HUES6 (cell line): ENCODE measurements at regions not wholly inside any gene's neighbourhood (a gene's known extent, or its start where the extent isn't known, plus 50 kb on each side); places are given as distances from the start of the nearest gene placed in this dataset.

Source experiments
- H3K27ac ChIP-seq: 2 replicates; pipeline ENCODE4 v1.7.0; 2013; ENCODE audit warnings: low read depth, mild to moderate bottlenecking, low read length, inconsistent platforms
- H3K27me3 ChIP-seq: 2 replicates; pipeline ENCODE4 v1.6.1; 2013; ENCODE audit warnings: low read length; ENCODE audit not compliant: control insufficient read depth, insufficient read depth
- H3K36me3 ChIP-seq: 2 replicates; pipeline ENCODE4 v1.6.1; 2013; ENCODE audit warnings: low read length; ENCODE audit not compliant: control insufficient read depth, insufficient read depth
- H3K4me1 ChIP-seq: 2 replicates; pipeline ENCODE4 v1.6.1; 2013; ENCODE audit warnings: low read length; ENCODE audit not compliant: control insufficient read depth, insufficient read depth
- H3K4me3 ChIP-seq: 2 replicates; pipeline ENCODE4 v1.5.1; 2013; ENCODE audit warnings: low read depth, low read length
- H3K9ac ChIP-seq: one replicate; pipeline ENCODE4 v1.6.1; 2013; ENCODE audit warnings: mild to moderate bottlenecking, low read length
- H3K9me3 ChIP-seq: 2 replicates; pipeline ENCODE4 v1.6.1; 2013; ENCODE audit warnings: low read depth, low read length; ENCODE audit not compliant: control insufficient read depth, insufficient read depth

DNA sequence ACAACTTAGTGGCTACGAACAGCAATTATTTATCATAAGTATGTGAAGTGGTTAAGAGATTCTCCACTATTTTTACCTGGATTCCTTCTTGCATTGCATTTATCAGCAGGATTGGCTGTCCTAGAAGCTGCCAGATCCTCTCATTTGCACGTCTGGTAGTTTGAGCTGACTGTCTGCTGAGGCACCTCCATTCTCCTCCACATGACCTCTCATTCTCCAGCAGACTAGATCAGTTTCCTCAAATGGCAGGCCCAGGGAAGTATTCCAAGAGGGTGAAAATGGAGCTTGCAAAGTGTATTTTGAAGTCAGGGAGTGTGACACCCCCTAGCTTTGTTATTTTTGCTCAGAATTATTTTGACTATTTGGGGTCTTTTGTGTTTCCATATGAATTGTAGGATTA, 870.1 kb downstream of the CDH11 start:
- Histone ChIP-seq H3K36me3 (no peaks in the 10 kb centered on the region), H3K4me1 (no peaks in the 10 kb centered on the region), H3K9ac (no peak overlapping the region), H3K27ac (no peak overlapping the region), H3K9me3 (no peaks in the 10 kb centered on the region), H3K4me3 (no peak overlapping the region), H3K27me3 (no peaks in the 10 kb centered on the region)

DNA sequence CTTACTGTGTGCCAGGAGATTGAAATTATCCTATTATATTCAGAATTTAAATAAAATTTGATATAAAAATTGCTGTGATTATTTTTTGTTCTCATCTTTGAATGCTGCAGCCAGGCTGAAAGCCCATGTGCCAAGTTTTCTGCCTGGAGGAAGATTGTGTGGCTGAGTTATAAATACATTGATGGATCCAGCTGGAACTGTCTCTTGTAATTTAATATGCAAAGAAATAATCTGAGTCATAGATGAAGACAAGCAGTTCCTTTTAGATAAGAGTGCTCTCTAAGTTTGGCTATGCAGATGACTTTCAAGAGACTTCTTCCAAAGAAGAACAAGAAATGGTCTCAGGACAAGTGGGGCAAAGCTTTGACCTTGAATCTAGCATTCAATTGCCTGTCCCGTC, 871.0 kb downstream of the CDH11 start:
- no peaks in the 10 kb centered on the region for H3K9me3 ChIP-seq
- H3K27me3 ChIP-seq = no peaks in the 10 kb centered on the region
- H3K4me3 ChIP-seq = no peak overlapping the region
- no peaks in the 10 kb centered on the region for H3K4me1 ChIP-seq
- no peaks in the 10 kb centered on the region for H3K36me3 ChIP-seq
- H3K27ac ChIP-seq = no peak overlapping the region
- no peak overlapping the region for H3K9ac ChIP-seq

DNA sequence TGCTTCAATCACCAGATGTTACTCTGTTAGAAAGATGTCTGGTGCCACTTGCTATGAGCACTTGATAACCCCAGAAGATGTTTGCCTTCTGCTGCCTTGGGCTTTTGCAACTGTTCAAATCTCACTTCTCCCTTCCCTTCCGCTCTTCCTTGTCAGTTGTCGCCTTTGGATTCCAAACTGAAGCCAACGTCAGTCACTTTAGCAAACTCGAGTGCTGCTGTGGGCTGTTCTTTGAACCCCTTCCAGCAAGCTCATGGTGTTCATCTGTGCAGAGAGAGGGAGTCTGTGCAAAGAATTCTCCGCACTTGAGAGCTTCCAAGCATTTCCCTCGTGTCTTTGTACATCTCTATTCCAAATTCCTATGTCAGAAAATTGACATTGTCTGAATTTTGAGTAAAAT, 879.4 kb downstream of the CDH11 start:
- no peaks in the 10 kb centered on the region for H3K36me3 ChIP-seq
- H3K9ac ChIP-seq = no peak overlapping the region
- H3K4me3 ChIP-seq = no peak overlapping the region
- H3K4me1 ChIP-seq = no peaks in the 10 kb centered on the region
- no peaks in the 10 kb centered on the region for H3K27me3 ChIP-seq
- H3K9me3 ChIP-seq = peaks cover 6% of the 10 kb centered on the region; the same call in 1 of the 2 replicates
- H3K27ac ChIP-seq = no peak overlapping the region

DNA sequence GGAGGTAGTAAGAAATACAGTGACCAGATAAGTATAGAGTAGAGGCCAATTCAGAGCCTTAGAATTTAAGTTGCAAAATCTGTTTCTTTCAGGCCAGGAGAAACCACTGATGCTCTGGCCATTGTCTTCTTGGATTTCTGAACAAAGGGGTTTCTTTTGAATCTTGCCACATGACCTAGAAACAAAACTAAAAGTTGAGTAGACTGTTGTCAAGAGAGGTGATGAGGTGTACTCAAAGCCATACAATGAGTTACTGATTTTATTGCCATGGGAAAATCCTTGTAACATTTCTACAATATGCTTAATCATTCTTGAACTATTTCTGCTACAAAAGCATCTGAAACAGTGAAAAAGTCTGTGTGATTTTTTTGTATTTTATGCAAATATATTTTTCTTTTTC, 881.3 kb downstream of the CDH11 start:
- no peak overlapping the region for H3K9ac ChIP-seq
- H3K27ac ChIP-seq = no peak overlapping the region

DNA sequence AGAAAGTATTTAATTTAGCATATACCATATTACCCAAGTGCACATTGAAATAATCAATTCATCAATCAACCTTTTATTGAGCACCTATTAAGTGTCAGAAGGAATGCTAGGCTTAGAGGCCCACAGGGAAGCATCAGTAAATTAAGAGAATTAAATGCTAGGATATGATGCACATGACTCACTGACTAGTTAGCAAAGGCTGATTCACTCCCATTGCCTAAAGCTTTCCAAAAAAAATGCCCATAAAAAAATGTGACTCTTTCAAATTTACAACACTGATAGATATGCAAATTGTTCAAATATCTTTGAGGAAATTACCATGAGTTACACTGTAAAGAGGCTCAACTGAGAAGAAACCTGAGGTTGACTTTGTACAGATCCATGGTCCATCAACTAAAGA, 883.3 kb downstream of the CDH11 start:
- H3K27me3 ChIP-seq = no peaks in the 10 kb centered on the region
- no peaks in the 10 kb centered on the region for H3K36me3 ChIP-seq
- no peaks in the 10 kb centered on the region for H3K9me3 ChIP-seq
- no peak overlapping the region for H3K9ac ChIP-seq
- no peaks in the 10 kb centered on the region for H3K4me1 ChIP-seq
- H3K4me3 ChIP-seq = no peak overlapping the region
- no peak overlapping the region for H3K27ac ChIP-seq

More for the DNA sequence above, 881.3 kb downstream of the CDH11 start:
- peaks cover 6% of the 10 kb centered on the region; the same call in 1 of the 2 replicates for H3K9me3 ChIP-seq
- H3K4me1 ChIP-seq = no peaks in the 10 kb centered on the region
- no peaks in the 10 kb centered on the region for H3K27me3 ChIP-seq
- H3K4me3 ChIP-seq = no peak overlapping the region
- H3K36me3 ChIP-seq = no peaks in the 10 kb centered on the region

DNA sequence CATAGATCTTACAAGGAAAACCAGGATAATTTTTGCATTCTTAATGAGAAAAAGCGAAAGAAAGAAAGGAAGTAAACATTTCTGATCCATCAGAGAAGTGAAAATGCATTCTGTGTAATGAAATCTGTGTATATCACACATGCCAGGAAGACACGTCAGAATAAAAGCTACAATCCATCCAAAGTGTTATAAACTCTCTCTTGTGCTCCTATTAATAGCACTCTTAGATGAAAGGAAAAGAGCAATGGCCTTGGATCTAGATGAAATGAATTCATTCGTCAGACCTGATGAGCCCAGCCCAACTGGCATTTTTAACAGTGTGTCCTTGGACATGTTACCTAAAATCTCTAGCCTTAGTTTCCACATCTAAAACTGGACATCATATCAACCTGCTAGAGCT, 885.5 kb downstream of the CDH11 start:
- Histone ChIP-seq H3K27ac (no peak overlapping the region), H3K36me3 (no peaks in the 10 kb centered on the region), H3K9ac (no peak overlapping the region), H3K4me3 (no peak overlapping the region), H3K27me3 (no peaks in the 10 kb centered on the region), H3K4me1 (no peaks in the 10 kb centered on the region), H3K9me3 (no peaks in the 10 kb centered on the region)

DNA sequence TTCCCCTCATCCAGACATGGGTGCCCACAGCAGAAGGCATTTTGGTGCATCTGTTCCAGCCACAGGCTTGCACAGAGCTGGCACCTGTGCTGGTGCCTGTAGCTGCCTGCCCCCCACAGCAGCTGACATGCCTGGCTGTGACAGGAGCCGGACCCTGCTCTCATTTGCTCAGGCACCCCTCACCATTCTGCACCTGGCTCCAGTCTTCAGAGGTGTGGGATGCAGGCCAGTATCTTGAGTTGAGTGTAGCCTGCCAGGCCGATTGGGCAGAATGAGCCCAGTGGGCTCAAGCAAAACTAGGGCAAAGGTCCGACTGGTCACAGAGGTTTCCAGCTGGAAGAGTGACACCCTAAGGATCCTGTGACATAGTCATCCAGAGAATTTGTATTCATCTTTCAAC, 887.7 kb downstream of the CDH11 start:
- no peaks in the 10 kb centered on the region for H3K9me3 ChIP-seq
- no peak overlapping the region for H3K4me3 ChIP-seq
- no peaks in the 10 kb centered on the region for H3K4me1 ChIP-seq
- H3K9ac ChIP-seq = no peak overlapping the region
- H3K27ac ChIP-seq = no peak overlapping the region
- no peaks in the 10 kb centered on the region for H3K27me3 ChIP-seq
- H3K36me3 ChIP-seq = no peaks in the 10 kb centered on the region

DNA sequence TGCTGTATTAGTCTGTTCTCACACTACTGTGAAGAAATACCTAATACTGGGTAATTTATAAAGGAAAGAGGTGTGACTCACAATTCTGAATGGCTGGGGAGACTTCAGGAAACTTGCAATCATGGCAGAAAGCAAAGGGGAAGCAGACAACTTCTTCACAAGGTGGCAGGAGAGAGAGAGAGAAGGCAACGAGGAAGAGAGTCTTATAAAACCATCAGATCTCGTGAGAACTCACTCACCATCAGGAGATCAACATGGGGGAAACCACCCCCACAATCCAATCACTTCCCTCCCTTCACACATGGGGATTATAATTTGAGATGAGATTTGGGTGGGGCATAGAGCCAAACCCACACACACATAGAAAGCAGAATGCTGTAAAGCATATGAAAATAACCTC, 896.2 kb downstream of the CDH11 start:
- Histone ChIP-seq H3K27me3 (no peaks in the 10 kb centered on the region), H3K4me1 (no peaks in the 10 kb centered on the region), H3K9ac (no peak overlapping the region), H3K36me3 (no peaks in the 10 kb centered on the region), H3K9me3 (no peaks in the 10 kb centered on the region), H3K4me3 (no peak overlapping the region), H3K27ac (no peak overlapping the region)

DNA sequence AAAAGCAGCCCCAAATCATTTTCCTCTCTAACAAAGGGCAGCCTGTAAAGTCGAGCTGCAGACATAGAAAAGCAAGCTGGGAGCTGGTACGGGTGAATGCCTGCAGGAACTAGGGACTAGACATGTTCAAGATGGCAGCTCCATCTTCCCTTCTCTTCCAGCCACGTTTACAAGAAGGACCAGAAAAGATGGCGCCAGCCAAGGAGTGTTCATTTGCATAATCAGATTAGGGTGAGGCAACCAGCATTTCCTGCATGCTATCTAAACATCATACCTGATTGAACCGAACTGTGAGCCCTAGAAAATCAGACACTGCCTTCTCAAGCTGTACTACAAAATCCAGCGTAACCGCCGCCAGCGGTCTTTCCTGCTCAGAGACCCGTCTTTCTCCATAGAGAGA, 896.8 kb downstream of the CDH11 start:
- Histone ChIP-seq H3K36me3 (no peaks in the 10 kb centered on the region), H3K27me3 (no peaks in the 10 kb centered on the region), H3K9ac (no peak overlapping the region), H3K4me3 (no peak overlapping the region), H3K27ac (no peak overlapping the region), H3K9me3 (no peaks in the 10 kb centered on the region), H3K4me1 (no peaks in the 10 kb centered on the region)

DNA sequence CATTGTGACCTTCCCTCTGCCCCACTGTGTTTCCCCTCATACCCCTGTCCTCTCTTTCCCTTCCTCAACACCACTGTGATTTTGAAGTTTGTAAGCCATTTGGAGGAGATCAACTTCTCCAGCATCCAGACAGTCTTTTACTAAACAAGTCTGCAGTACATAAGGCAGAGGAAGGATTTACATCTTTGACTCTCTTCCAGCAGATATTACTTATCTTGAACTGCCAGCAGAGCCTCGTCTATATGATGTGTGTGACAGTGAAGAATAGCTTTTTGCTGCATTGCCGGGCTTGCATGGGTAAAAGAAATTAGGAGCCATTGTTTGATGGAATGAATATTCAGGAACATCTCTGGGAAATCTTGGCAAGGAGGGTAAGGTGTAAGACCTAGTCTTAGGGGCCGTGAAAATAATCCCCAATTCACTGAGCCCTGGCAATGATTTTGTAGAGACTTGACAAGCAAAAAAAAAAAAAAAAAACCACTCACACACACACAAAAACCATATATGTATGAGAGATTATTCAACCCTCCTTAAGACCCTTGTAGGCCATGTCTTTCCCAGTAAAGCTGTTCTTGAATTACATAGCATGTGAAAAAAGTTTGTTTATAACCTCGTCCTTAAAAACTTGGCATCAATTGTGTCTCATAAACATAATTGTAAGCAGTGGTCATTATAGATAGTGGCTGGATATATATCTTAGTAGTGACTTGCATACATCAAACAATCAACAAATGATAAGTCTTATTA, 903.9 kb downstream of the CDH11 start:
- no peaks in the 10 kb centered on the region for H3K27me3 ChIP-seq
- H3K4me3 ChIP-seq = no peak overlapping the region
- no peaks in the 10 kb centered on the region for H3K4me1 ChIP-seq
- H3K36me3 ChIP-seq = no peaks in the 10 kb centered on the region
- H3K9ac ChIP-seq = no peak overlapping the region
- H3K27ac ChIP-seq = no peak overlapping the region
- no peaks in the 10 kb centered on the region for H3K9me3 ChIP-seq

DNA sequence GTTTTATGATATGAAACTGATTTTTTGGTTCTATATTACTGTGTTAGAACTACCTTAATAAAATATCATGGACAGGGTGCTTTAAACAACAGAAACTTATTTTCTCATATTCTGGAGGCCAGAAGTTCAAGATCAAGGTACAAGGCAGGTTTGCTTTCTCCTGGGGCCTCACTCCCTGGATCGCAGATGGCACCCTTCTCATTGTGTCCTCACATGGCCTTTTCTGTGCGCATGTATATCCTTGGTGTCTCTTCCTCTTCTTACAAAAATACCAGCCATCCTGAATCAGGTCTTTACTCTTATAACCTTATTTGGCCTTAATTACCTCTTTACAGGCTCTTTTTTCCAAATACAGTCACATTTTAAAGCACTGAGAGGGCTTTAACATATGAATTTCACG, 906.1 kb downstream of the CDH11 start:
- no peaks in the 10 kb centered on the region for H3K4me1 ChIP-seq
- no peak overlapping the region for H3K4me3 ChIP-seq
- no peak overlapping the region for H3K27ac ChIP-seq
- no peak overlapping the region for H3K9ac ChIP-seq
- H3K9me3 ChIP-seq = no peaks in the 10 kb centered on the region
- no peaks in the 10 kb centered on the region for H3K27me3 ChIP-seq
- H3K36me3 ChIP-seq = no peaks in the 10 kb centered on the region
